Skeletal muscle tissue (tissue), 3 donors: ENCODE measurements at regions not wholly inside any gene's neighbourhood (a gene's known extent, or its start where the extent isn't known, plus 50 kb on each side); places are given as distances from the start of the nearest gene placed in this dataset.

Experiments used
- H3K27ac ChIP-seq: one replicate; pipeline ENCODE4 v1.7.0; 2013; ENCODE audit warnings: mild to moderate bottlenecking, low read depth, low read length, inconsistent platforms
- H3K27me3 ChIP-seq, 3 donors: one replicate each; pipeline ENCODE4 v1.7.0; 2013; ENCODE audit warnings: low read length in 3 of 3; ENCODE audit not compliant: control insufficient read depth in 3 of 3, insufficient read depth in 3 of 3
- H3K36me3 ChIP-seq, 3 donors: one replicate each; pipeline ENCODE4 v1.7.0; 2013; ENCODE audit warnings: low read length in 3 of 3; ENCODE audit not compliant: control insufficient read depth in 3 of 3, insufficient read depth in 3 of 3
- H3K4me1 ChIP-seq, 3 donors: one replicate each; pipeline ENCODE4 v1.7.0; 2013; ENCODE audit warnings: low read length in 3 of 3, mild to moderate bottlenecking in 3 of 3; ENCODE audit not compliant: control insufficient read depth in 3 of 3, insufficient read depth in 3 of 3
- H3K4me3 ChIP-seq, 3 donors: one replicate each; pipeline ENCODE4 v1.7.0; 2013; ENCODE audit warnings: low read length in 3 of 3
- H3K9ac ChIP-seq, 3 donors: one replicate each; pipeline ENCODE4 v1.7.0; 2013; ENCODE audit warnings: low read length in 3 of 3, mild to moderate bottlenecking in 3 of 3, moderate library complexity in 2 of 3, low read depth in 1 of 3
- H3K9me3 ChIP-seq, 3 donors: one replicate each; pipeline ENCODE4 v1.7.0; 2013; ENCODE audit warnings: low read length in 3 of 3; ENCODE audit not compliant: control insufficient read depth in 3 of 3
- donor health status: Osteomylitis.

- Histone ChIP-seq H3K9me3 (no peaks in the 10 kb centered on the region), H3K36me3 (no peaks in the 10 kb centered on the region), H3K9ac (no peak overlapping the region), H3K4me3 (no peak overlapping the region), H3K27me3 (no peaks in the 10 kb centered on the region), H3K4me1 (no peaks in the 10 kb centered on the region), H3K27ac (no peak overlapping the region)
Observed at GRCh38 chr1:199335496-199335895, 692.0 kb upstream of the NR5A2 start.

GRCh38 chr1:199336745-199337640 is 690.5 kb upstream of the NR5A2 start:
- H3K4me1 ChIP-seq, result no peaks in the 10 kb centered on the region
- H3K4me3 ChIP-seq, result no peak overlapping the region
- no peaks in the 10 kb centered on the region for H3K36me3 ChIP-seq
- H3K9ac ChIP-seq, result no peak overlapping the region
- H3K27me3 ChIP-seq, result no peaks in the 10 kb centered on the region
- H3K9me3 ChIP-seq, result no peaks in the 10 kb centered on the region
- H3K27ac ChIP-seq, result no peak overlapping the region

GRCh38 chr1:199338760-199339159 is 688.8 kb upstream of the NR5A2 start:
- Histone ChIP-seq H3K27ac (no peak overlapping the region), H3K36me3 (no peaks in the 10 kb centered on the region), H3K4me1 (no peaks in the 10 kb centered on the region), H3K9me3 (no peaks in the 10 kb centered on the region), H3K4me3 (no peak overlapping the region), H3K27me3 (no peaks in the 10 kb centered on the region), H3K9ac (no peak overlapping the region)

GRCh38 chr1:199352351-199352750 is 675.2 kb upstream of the NR5A2 start:
- Histone ChIP-seq H3K9me3 (peaks cover 0 to 2% (median 1%) of the 10 kb centered on the region in 3 donors), H3K36me3 (no peaks in the 10 kb centered on the region), H3K4me3 (no peak overlapping the region), H3K27ac (no peak overlapping the region), H3K4me1 (no peaks in the 10 kb centered on the region), H3K9ac (no peak overlapping the region), H3K27me3 (no peaks in the 10 kb centered on the region)

GRCh38 chr1:199353906-199354305 is 673.6 kb upstream of the NR5A2 start:
- Histone ChIP-seq H3K4me1 (no peaks in the 10 kb centered on the region), H3K27me3 (no peaks in the 10 kb centered on the region), H3K4me3 (no peak overlapping the region), H3K27ac (no peak overlapping the region), H3K9ac (no peak overlapping the region), H3K9me3 (peaks cover 0 to 2% (median 1%) of the 10 kb centered on the region in 3 donors), H3K36me3 (no peaks in the 10 kb centered on the region)

GRCh38 chr1:199356561-199356960 is 670.9 kb upstream of the NR5A2 start:
- no peak overlapping the region for H3K9ac ChIP-seq
- no peaks in the 10 kb centered on the region for H3K36me3 ChIP-seq
- H3K4me3 ChIP-seq, result no peak overlapping the region
- H3K27me3 ChIP-seq, result no peaks in the 10 kb centered on the region
- no peak overlapping the region for H3K27ac ChIP-seq
- H3K4me1 ChIP-seq, result no peaks in the 10 kb centered on the region
- H3K9me3 ChIP-seq, result peaks cover 0 to 1% (median 0%) of the 10 kb centered on the region in 3 donors

GRCh38 chr1:199357599-199357998 is 669.9 kb upstream of the NR5A2 start:
- H3K9me3 ChIP-seq, result peaks cover 0 to 1% (median 0%) of the 10 kb centered on the region in 3 donors
- H3K27me3 ChIP-seq, result no peaks in the 10 kb centered on the region
- H3K4me3 ChIP-seq, result no peak overlapping the region
- H3K4me1 ChIP-seq, result no peaks in the 10 kb centered on the region
- H3K36me3 ChIP-seq, result no peaks in the 10 kb centered on the region
- H3K9ac ChIP-seq, result no peak overlapping the region
- H3K27ac ChIP-seq, result no peak overlapping the region

GRCh38 chr1:199362996-199363395 is 664.5 kb upstream of the NR5A2 start:
- H3K9ac ChIP-seq, result no peak overlapping the region
- no peak overlapping the region for H3K4me3 ChIP-seq
- H3K36me3 ChIP-seq, result no peaks in the 10 kb centered on the region
- H3K27ac ChIP-seq, result no peak overlapping the region
- no peaks in the 10 kb centered on the region for H3K9me3 ChIP-seq
- H3K4me1 ChIP-seq, result no peaks in the 10 kb centered on the region
- H3K27me3 ChIP-seq, result no peaks in the 10 kb centered on the region

GRCh38 chr1:199373139-199373538 is 654.4 kb upstream of the NR5A2 start:
- H3K36me3 ChIP-seq, result no peaks in the 10 kb centered on the region
- H3K4me1 ChIP-seq, result no peaks in the 10 kb centered on the region
- no peak overlapping the region for H3K9ac ChIP-seq
- H3K4me3 ChIP-seq, result no peak overlapping the region
- H3K9me3 ChIP-seq, result no peaks in the 10 kb centered on the region
- H3K27ac ChIP-seq, result no peak overlapping the region
- H3K27me3 ChIP-seq, result no peaks in the 10 kb centered on the region

- Histone ChIP-seq H3K9ac (no peak overlapping the region), H3K4me3 (no peak overlapping the region)
Observed at GRCh38 chr1:199377211-199377610, 650.3 kb upstream of the NR5A2 start.

More at GRCh38 chr1:199377211-199377610, 650.3 kb upstream of the NR5A2 start:
- H3K27me3 ChIP-seq, result no peaks in the 10 kb centered on the region
- no peaks in the 10 kb centered on the region for H3K9me3 ChIP-seq
- H3K4me1 ChIP-seq, result no peaks in the 10 kb centered on the region
- no peaks in the 10 kb centered on the region for H3K36me3 ChIP-seq
- no peak overlapping the region for H3K27ac ChIP-seq
